ENCODE measurements at regions not wholly inside any gene's neighbourhood (a gene's known extent, or its start where the extent isn't known, plus 50 kb on each side); places are given as distances from the start of the nearest gene placed in this dataset.

DNA sequence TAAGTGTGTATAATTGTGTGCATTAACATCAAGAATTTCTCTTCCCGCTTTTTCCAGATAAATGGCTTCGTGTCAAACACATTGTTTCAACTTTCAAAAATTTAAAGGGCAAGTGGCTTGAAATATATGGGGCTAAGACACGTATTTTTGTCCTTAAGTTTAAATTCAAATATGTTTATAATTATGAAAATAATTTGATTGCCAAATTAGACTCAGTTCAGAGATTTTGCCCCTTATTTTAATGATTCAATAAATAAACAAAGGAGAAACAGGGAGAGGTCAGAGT is 1159.2 kb upstream of the MIR17HG start:
- Histone ChIP-seq H3K36me3 (no peaks in the 10 kb centered on the region), H3K27me3 (no peaks in the 10 kb centered on the region), H3K9me3 (no peaks in the 10 kb centered on the region), H3K4me1 (no peaks in the 10 kb centered on the region), H3K27ac (no peak overlapping the region), H3K4me3 (no peak overlapping the region)
- 69 to 85% methylated on average over 3 of the region's 3 CpGs for WGBS, 2 donors (ENCODE audit: low coverage in 1 of 2)
- no peak for ATAC-seq
- no peak for TF ChIP-seq POLR2AphosphoS5 (IDR thresholded peaks at IDR 0.05)

DNA sequence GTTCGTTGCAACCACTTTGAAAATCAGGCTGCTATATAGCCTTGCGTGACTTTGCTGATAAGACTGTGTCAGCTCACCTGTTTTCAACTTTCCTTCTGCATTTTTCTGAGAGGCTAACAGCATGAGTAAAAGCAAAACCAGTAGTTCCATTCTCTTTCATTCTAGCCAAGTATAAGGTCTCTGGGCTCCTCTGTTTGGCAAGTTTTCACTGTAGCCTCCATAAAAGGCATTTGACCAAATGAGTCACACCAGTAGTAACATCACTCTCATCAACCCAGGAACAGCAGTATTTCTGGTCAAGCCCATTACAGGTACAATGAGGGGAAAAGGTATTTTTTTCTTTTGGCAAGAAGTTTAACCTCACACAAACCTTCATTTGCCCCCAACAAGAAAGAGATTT is 1149.8 kb upstream of the MIR17HG start:
- no peak overlapping the region for H3K27ac ChIP-seq
- no peak for ATAC-seq
- no peaks in the 10 kb centered on the region for H3K27me3 ChIP-seq
- no peaks in the 10 kb centered on the region for H3K4me1 ChIP-seq
- H3K4me3 ChIP-seq, result no peak overlapping the region
- TF ChIP-seq EP300 (IDR thresholded peaks at IDR 0.05), result no peak
- TF ChIP-seq, protein P1, sequence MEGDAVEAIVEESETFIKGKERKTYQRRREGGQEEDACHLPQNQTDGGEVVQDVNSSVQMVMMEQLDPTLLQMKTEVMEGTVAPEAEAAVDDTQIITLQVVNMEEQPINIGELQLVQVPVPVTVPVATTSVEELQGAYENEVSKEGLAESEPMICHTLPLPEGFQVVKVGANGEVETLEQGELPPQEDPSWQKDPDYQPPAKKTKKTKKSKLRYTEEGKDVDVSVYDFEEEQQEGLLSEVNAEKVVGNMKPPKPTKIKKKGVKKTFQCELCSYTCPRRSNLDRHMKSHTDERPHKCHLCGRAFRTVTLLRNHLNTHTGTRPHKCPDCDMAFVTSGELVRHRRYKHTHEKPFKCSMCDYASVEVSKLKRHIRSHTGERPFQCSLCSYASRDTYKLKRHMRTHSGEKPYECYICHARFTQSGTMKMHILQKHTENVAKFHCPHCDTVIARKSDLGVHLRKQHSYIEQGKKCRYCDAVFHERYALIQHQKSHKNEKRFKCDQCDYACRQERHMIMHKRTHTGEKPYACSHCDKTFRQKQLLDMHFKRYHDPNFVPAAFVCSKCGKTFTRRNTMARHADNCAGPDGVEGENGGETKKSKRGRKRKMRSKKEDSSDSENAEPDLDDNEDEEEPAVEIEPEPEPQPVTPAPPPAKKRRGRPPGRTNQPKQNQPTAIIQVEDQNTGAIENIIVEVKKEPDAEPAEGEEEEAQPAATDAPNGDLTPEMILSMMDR (IDR thresholded peaks at IDR 0.05), result no peak
- no peak for TF ChIP-seq POLR2AphosphoS5 (IDR thresholded peaks at IDR 0.05)
- no peak for TF ChIP-seq POLR2A (IDR thresholded peaks at IDR 0.05)
- H3K9me3 ChIP-seq, result no peaks in the 10 kb centered on the region
- no peaks in the 10 kb centered on the region for H3K36me3 ChIP-seq
- WGBS, 2 donors (ENCODE audit: low coverage in 1 of 2), result 72 to 80% methylated on average over 2 of the region's 2 CpGs

DNA sequence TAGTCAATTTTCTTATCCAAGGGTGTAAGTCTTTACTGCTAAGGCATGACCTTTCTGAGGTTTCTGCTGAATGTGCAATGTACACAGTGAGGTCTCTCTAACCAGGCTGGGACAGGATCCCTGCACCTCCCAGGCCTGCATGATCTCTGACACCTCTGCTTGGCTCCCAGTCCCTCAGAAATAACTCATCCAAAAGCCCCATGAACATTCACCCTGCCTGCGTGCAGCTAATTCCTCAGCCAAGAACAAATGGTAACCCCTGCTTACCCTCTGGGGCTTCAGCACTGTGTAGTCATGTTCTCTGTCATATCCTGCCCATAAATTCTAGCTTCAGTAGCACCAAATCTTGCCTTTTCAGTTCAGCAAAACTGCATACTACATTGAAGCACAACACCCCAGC is 1146.3 kb upstream of the MIR17HG start:
- Histone ChIP-seq H3K27ac (no peak overlapping the region), H3K36me3 (no peaks in the 10 kb centered on the region), H3K4me3 (no peak overlapping the region), H3K9me3 (no peaks in the 10 kb centered on the region), H3K4me1 (no peaks in the 10 kb centered on the region), H3K27me3 (no peaks in the 10 kb centered on the region)
- no peak for ATAC-seq
- TF ChIP-seq, protein P1 (IDR thresholded peaks at IDR 0.05), result no peak
- TF ChIP-seq EP300 (IDR thresholded peaks at IDR 0.05) (no peak), POLR2A (IDR thresholded peaks at IDR 0.05) (no peak), POLR2AphosphoS5 (IDR thresholded peaks at IDR 0.05) (no peak)
- 33% methylated on average over 1 of the region's 1 CpG; no CpG with 5 or more reads in 1 of the 2 donors for WGBS, 2 donors (ENCODE audit: low coverage in 1 of 2)

DNA sequence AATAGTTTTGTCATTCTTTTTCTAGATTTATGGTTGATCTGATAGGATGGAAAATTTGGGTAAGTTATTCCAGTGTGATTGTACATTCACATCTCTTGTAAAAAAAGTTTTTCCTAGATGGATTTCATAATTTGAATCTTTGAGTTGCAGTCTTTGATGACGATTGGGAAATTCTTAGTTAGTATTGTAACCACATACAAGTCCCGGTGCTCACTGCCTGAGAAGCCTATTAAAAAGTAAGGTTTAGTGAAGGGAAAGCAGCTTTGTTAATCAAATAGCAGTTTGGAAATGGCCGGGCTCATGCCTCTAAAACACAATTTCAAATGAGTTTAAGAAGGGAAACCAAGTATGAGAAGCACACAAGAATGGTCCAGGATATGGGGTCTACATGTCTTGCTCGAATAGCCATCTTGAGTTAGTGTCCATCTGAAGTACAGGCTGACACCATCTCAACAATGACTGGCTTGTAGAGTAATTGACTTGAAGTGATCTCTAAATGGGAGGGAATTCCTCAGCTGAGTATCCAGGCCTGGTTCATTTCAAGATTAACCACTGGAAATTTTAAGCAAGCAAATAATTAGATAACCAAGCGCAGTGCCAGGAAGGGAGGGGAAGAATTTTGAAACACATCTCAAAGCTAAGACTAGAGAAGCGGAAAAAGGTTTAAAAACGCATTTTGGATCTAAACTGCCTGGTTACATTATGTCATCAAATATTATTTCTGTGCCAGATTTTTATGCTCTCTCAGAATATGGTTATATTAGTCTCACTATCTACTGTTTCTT is 1145.6 kb upstream of the MIR17HG start:
- H3K27ac ChIP-seq, result no peak overlapping the region
- H3K9me3 ChIP-seq, result no peaks in the 10 kb centered on the region
- no peak overlapping the region for H3K4me3 ChIP-seq
- H3K4me1 ChIP-seq, result no peaks in the 10 kb centered on the region
- TF ChIP-seq POLR2A (IDR thresholded peaks at IDR 0.05) (no peak), POLR2AphosphoS5 (IDR thresholded peaks at IDR 0.05) (no peak), EP300 (IDR thresholded peaks at IDR 0.05) (no peak)
- TF ChIP-seq, protein P1 (IDR thresholded peaks at IDR 0.05), result no peak
- no peaks in the 10 kb centered on the region for H3K27me3 ChIP-seq
- ATAC-seq, result no peak
- WGBS, 2 donors (ENCODE audit: low coverage in 1 of 2), result 31 to 45% methylated on average over 7 of the region's 7 CpGs
- H3K36me3 ChIP-seq, result no peaks in the 10 kb centered on the region

DNA sequence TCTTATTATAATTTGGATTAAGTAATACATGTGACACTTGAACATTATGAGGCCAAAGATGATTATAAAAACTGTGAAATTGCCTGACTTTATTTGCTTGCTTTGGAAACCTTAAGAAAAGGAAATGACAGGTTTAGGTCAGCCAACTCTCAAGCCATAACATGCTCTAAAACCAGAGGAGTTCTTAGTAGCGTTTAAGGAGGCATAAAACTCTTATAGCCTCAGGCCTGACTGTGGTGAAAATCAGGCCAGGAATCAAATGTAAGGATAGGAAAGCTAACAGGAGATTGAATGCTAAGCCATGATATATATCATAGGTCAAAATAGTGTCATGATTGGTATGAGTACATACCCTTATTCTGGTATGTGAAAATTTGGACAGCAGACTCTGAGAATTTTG is 1142.4 kb upstream of the MIR17HG start:
- no peaks in the 10 kb centered on the region for H3K27me3 ChIP-seq
- H3K4me1 ChIP-seq, result no peaks in the 10 kb centered on the region
- H3K9me3 ChIP-seq, result no peaks in the 10 kb centered on the region
- whole genome bisulfite sequencing, 2 donors (ENCODE audit: low coverage in 1 of 2), result 80 to 86% methylated on average over 1 of the region's 1 CpG
- H3K4me3 ChIP-seq, result no peak overlapping the region
- no peak for TF ChIP-seq EP300 (IDR thresholded peaks at IDR 0.05)
- TF ChIP-seq, protein P1 (IDR thresholded peaks at IDR 0.05), result no peak
- TF ChIP-seq POLR2AphosphoS5 (IDR thresholded peaks at IDR 0.05), result no peak
- TF ChIP-seq POLR2A (IDR thresholded peaks at IDR 0.05), result no peak
- no peak for ATAC-seq
- no peaks in the 10 kb centered on the region for H3K36me3 ChIP-seq
- H3K27ac ChIP-seq, result no peak overlapping the region

Measured in gastroesophageal sphincter (tissue), 4 donors.